K562 (cell line): ENCODE measurements at regions not wholly inside any gene's neighbourhood (a gene's known extent, or its start where the extent isn't known, plus 50 kb on each side); places are given as distances from the start of the nearest gene placed in this dataset.

Experiments
- CCNT2 ChIP-seq: IDR thresholded peaks from 2 replicates; pipeline ENCODE4 v1.6.1; 2011; ENCODE audit warnings: borderline replicate concordance, low read depth, mild to moderate bottlenecking, moderate library complexity, mixed read lengths, low read length; ENCODE audit not compliant: insufficient read length; ENCODE audit errors: extremely low read depth
- HNRNPH1 ChIP-seq: fragments of 200-400 bp; formaldehyde crosslinking; optimal IDR thresholded peaks from 2 replicates; pipeline ENCODE3; 2017; ENCODE audit warnings: low read depth, mild to moderate bottlenecking, low read length, moderate library complexity
- MGA ChIP-seq: fragments of 450-650 bp; IDR thresholded peaks from 2 replicates; pipeline ENCODE4 v1.6.1; 2016; ENCODE audit warnings: mild to moderate bottlenecking, moderate library complexity
- MIER1 ChIP-seq: fragments of 450-650 bp; IDR thresholded peaks from 2 replicates; pipeline ENCODE4 v1.6.1; 2016; ENCODE audit warnings: antibody characterized with exemption, mild to moderate bottlenecking, low read depth
- PRMT5 ChIP-seq: sonication (generic); formaldehyde crosslinking; IDR thresholded peaks from 2 replicates; pipeline ENCODE4 v1.5.0; 2020; ENCODE audit warnings: missing genetic modification reagents
- SMC3 ChIP-seq: conservative IDR thresholded peaks from 2 replicates; pipeline ENCODE4 v1.6.1; 2011; ENCODE audit warnings: low read depth, low read length, improper control_type of control experiment; ENCODE audit not compliant: insufficient read depth
- ZNF3 ChIP-seq: fragments of 250-450 bp; sonication (Bioruptor Pico); IDR thresholded peaks from 2 replicates; pipeline ENCODE4 v1.5.0; 2021; ENCODE audit warnings: mild to moderate bottlenecking, moderate library complexity
- ZNF707 ChIP-seq: fragments of 250-450 bp; sonication (Bioruptor Pico); conservative IDR thresholded peaks from 2 replicates; pipeline ENCODE4 v1.8.0; 2022; ENCODE audit warnings: inconsistent platforms, mild to moderate bottlenecking, moderate library complexity
- TF ChIP-seq, protein P1 (sequence below): fragments of 450-650 bp; IDR thresholded peaks from one replicate; pipeline ENCODE4 v1.6.1; 2018; ENCODE audit warnings: mild to moderate bottlenecking, moderate library complexity; ENCODE audit not compliant: partially characterized antibody

DNA sequence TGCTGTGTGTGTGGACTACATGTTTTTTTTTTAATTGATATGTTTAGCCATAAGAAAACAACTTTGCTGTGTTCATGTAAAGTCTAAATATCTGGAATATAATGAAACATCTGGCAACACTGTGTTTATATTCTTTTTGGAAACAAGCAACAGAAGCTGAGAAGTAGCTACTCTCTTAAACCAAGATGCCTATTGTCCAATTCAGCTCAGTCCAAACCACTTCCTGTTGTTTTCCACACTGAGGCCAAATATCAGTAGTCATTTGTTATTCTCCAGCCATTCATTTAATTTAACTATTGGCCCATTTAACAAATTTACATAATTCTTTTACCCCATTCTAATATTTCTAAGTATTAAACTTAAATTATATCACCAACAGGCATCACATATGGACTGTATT is 903.0 kb upstream of the SLIT2 start (continued):
- TF ChIP-seq ZNF707 (no peak), MGA (no peak), CCNT2 (no peak), PRMT5 (CRISPR knock-in tag) (no peak), HNRNPH1 (no peak), MIER1 (no peak), SMC3 (no peak), ZNF3 (CRISPR knock-in tag) (no peak)
- TF ChIP-seq, protein P1, sequence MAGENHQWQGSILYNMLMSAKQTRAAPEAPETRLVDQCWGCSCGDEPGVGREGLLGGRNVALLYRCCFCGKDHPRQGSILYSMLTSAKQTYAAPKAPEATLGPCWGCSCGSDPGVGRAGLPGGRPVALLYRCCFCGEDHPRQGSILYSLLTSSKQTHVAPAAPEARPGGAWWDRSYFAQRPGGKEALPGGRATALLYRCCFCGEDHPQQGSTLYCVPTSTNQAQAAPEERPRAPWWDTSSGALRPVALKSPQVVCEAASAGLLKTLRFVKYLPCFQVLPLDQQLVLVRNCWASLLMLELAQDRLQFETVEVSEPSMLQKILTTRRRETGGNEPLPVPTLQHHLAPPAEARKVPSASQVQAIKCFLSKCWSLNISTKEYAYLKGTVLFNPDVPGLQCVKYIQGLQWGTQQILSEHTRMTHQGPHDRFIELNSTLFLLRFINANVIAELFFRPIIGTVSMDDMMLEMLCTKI: no peak
